K562 (cell line): ENCODE measurements at regions not wholly inside any gene's neighbourhood (a gene's known extent, or its start where the extent isn't known, plus 50 kb on each side); places are given as distances from the start of the nearest gene placed in this dataset.

Experiments
- ATAC-seq: fragments of 200-7000 bp; cut with Tn5 transposase; 3 replicates; pipeline ENCODE4 v1.9.1; 2020; ENCODE audit warnings: moderate library complexity
- BruUV-seq: library from RNA; stranded (reverse); fragments of 400-500 nt; replicated peaks from 2 replicates; lab custom pipeline; 2021; lab: Mats Ljungman, UMichigan
- CTCF ChIA-PET: fragments of 300-600 bp; formaldehyde crosslinking; extraction: SDS; loops from one replicate; lab custom pipeline; 2021; ENCODE audit warnings: low intra/inter-chr PET ratio; lab: Yijun Ruan, JAX
- POLR2A ChIA-PET: fragments of 300-600, 350-650 bp; sonication (Branson Sonifier 250); formaldehyde crosslinking; extraction: SDS; loops from one replicate; lab custom pipeline; 2021; ENCODE audit warnings: antibody characterized with exemption, inconsistent platforms; lab: Yijun Ruan, JAX
- DNase-seq, 4 experiments: peaks; one replicate each; pipeline versions ENCODE4 v3.0.0 to v3.0.0-alpha.2; 2011 to 2018; ENCODE audit warnings: low spot score in 3 of 4, mixed read lengths in 3 of 4; ENCODE audit errors: extremely low read depth in 1 of 4
- FAIRE-seq: peaks from 2 replicates; lab custom pipeline; 2011; peaks lifted over from hg19 to GRCh38; lab: Jason Lieb, UNC
- H2AFZ ChIP-seq: 2 replicates; pipeline ENCODE4 v1.6.0; 2011; ENCODE audit warnings: low read depth, low read length, control low read depth, inconsistent platforms
- H3K27ac ChIP-seq: fragments of 200-600 bp; 3 replicates; pipeline ENCODE4 v1.8.0; 2011; ENCODE audit warnings: low read depth, mild to moderate bottlenecking, control low read depth, inconsistent platforms, low read length, moderate library complexity, mixed read lengths; ENCODE audit errors: extremely low read depth
- H3K27me3 ChIP-seq, 2 experiments: fragments of 300-600 bp in 1 of 2; 2 replicates in 1 of 2; 3 replicates in 1 of 2; pipeline versions ENCODE4 v1.6.0 to v1.8.0; 2011; ENCODE audit warnings: inconsistent platforms in 2 of 2, low read length in 2 of 2, mild to moderate bottlenecking in 1 of 2, mixed read lengths in 1 of 2, moderate library complexity in 1 of 2; ENCODE audit not compliant: control insufficient read depth in 2 of 2, insufficient read depth in 2 of 2
- H3K36me3 ChIP-seq: fragments of 300-600 bp; 3 replicates; pipeline ENCODE4 v1.8.0; 2011; ENCODE audit warnings: mild to moderate bottlenecking, low read length, inconsistent platforms; ENCODE audit not compliant: control insufficient read depth, insufficient read depth
- H3K4me1 ChIP-seq, 2 experiments: fragments of 200-600 bp in 1 of 2; replicated peaks in 1 of 2; 2 replicates in 1 of 2; 3 replicates in 1 of 2; pipeline versions ENCODE4 v1.5.1 to v1.8.0; 2011; ENCODE audit warnings: inconsistent platforms in 2 of 2, low read length in 2 of 2, mild to moderate bottlenecking in 1 of 2, mixed read lengths in 1 of 2, moderate library complexity in 1 of 2; ENCODE audit not compliant: control insufficient read depth in 2 of 2, insufficient read depth in 2 of 2
- H3K4me2 ChIP-seq: 2 replicates; pipeline ENCODE4 v1.6.1; 2011; ENCODE audit warnings: low read length, control low read depth, inconsistent platforms, mixed read lengths; ENCODE audit not compliant: insufficient read depth
- H3K4me3 ChIP-seq: fragments of 200-600 bp; sonication (generic), shearing (Covaris generic); 2 replicates; pipeline ENCODE4 v1.5.1; 2016; ENCODE audit warnings: control low read depth, inconsistent platforms
- H3K79me2 ChIP-seq: fragments of 200-600 bp; 3 replicates; pipeline ENCODE4 v1.8.0; 2011; ENCODE audit warnings: low read length, inconsistent platforms; ENCODE audit not compliant: control insufficient read depth, insufficient read depth
- H3K9ac ChIP-seq, 2 experiments: 2 replicates each; pipeline versions ENCODE4 v1.6.0 to v1.6.1; 2011; ENCODE audit warnings: low read depth in 2 of 2, low read length in 2 of 2, control low read depth in 1 of 2, inconsistent platforms in 1 of 2, mild to moderate bottlenecking in 1 of 2, mixed read lengths in 1 of 2; ENCODE audit not compliant: insufficient read depth in 1 of 2
- H3K9me1 ChIP-seq: one replicate; pipeline ENCODE4 v1.6.0; 2011; ENCODE audit warnings: inconsistent platforms, mild to moderate bottlenecking, low read length, moderate library complexity; ENCODE audit not compliant: control insufficient read depth, insufficient read depth
- H3K9me3 ChIP-seq: replicated peaks from 2 replicates; pipeline ENCODE4 v1.5.1; 2011; ENCODE audit warnings: low read depth, low read length, inconsistent platforms; ENCODE audit not compliant: control insufficient read depth, insufficient read depth
- H4K20me1 ChIP-seq: replicated peaks from 2 replicates; pipeline ENCODE4 v1.6.1; 2011; ENCODE audit warnings: low read length, inconsistent platforms, mixed read lengths; ENCODE audit not compliant: control insufficient read depth, insufficient read depth
- ARID1B ChIP-seq: fragments of 450-650 bp; IDR thresholded peaks from 2 replicates; pipeline ENCODE4 v1.6.1; 2016; ENCODE audit warnings: antibody characterized with exemption, mild to moderate bottlenecking, inconsistent platforms
- FOSL1 ChIP-seq: fragments of 200-800 bp; sonication (Bioruptor generic); conservative IDR thresholded peaks from 2 replicates; pipeline ENCODE4 v1.6.1; 2016; ENCODE audit warnings: missing genetic modification characterization, missing compliant biosample characterization
- GABPB1 ChIP-seq: sonication (generic); formaldehyde crosslinking; IDR thresholded peaks from 2 replicates; pipeline ENCODE4 v1.8.0; 2022; ENCODE audit warnings: mild to moderate bottlenecking, missing genetic modification reagents
- SIN3A ChIP-seq, 2 experiments: fragments of 150-350 bp in 1 of 2; IDR thresholded peaks; 2 replicates each; pipeline ENCODE4 v1.6.1; 2011 to 2016; ENCODE audit warnings: borderline replicate concordance in 2 of 2, low read depth in 2 of 2, low read length in 2 of 2, mild to moderate bottlenecking in 2 of 2, moderate library complexity in 2 of 2; ENCODE audit not compliant: control insufficient read depth in 1 of 2
- WGBS: fragments of 100-300 bp; shearing (Covaris generic); methylation state at CpG from one replicate; pipeline ENCODE4 v1.1.6; 2016; ENCODE audit warnings: low coverage, mixed read lengths; ENCODE audit not compliant: insufficient coverage; ENCODE audit errors: missing lambda C conversion rate; 5-methylcytosine and 5-hydroxymethylcytosine counted together
- in situ Hi-C: fragments of 300-500 bp; cut with MboI; formaldehyde crosslinking; loops from 4 replicates; pipeline ENCODE4 v1.15.0; 2018; ENCODE audit warnings: inconsistent platforms, mixed read lengths
- intact Hi-C: fragments of 100-400 bp; cut with micrococcal nuclease; formaldehyde crosslinking; loops from 2 replicates; pipeline ENCODE4 v1.14.2; 2022
- TF ChIP-seq, protein P1 (sequence below), 2 experiments: IDR thresholded peaks; 2 replicates each; pipeline ENCODE4 v1.6.1; 2012; ENCODE audit warnings: improper control_type of control experiment in 2 of 2, low read depth in 2 of 2, low read length in 2 of 2, borderline replicate concordance in 1 of 2

DNA sequence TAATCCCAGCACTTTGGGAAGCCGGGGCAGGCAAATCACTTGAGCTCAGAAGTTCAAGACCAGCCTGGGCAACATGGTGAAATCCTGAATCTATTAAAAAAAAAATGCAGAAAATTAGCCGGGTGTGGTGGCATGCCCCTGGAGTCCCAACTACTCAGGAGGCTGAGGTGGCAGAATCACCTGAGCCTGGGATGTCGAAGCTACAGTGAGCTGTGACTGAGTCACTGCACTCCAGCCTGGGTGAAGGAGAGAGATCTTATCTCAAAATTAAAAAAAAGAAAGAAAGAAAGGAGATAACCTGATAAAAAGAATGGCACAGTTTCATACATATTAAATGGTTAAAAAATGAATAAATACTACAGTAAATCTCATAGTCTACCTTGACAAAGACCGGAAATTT lies 123.6 kb upstream of the TNFAIP3 start:
- TF ChIP-seq FOSL1 (tag) (peak; percentile 66), ARID1B (0 out of 2 replicates have a peak, but pooled peaks have one; percentile 12), SIN3A (IDR thresholded peaks at IDR 0.05; ENCODE audit: borderline replicate concordance in 2 of 2, control insufficient read depth in 1 of 2, low read depth in 2 of 2, low read length in 2 of 2) (no peak), GABPB1 (CRISPR knock-in tag) (no peak)
- TF ChIP-seq, protein P1, sequence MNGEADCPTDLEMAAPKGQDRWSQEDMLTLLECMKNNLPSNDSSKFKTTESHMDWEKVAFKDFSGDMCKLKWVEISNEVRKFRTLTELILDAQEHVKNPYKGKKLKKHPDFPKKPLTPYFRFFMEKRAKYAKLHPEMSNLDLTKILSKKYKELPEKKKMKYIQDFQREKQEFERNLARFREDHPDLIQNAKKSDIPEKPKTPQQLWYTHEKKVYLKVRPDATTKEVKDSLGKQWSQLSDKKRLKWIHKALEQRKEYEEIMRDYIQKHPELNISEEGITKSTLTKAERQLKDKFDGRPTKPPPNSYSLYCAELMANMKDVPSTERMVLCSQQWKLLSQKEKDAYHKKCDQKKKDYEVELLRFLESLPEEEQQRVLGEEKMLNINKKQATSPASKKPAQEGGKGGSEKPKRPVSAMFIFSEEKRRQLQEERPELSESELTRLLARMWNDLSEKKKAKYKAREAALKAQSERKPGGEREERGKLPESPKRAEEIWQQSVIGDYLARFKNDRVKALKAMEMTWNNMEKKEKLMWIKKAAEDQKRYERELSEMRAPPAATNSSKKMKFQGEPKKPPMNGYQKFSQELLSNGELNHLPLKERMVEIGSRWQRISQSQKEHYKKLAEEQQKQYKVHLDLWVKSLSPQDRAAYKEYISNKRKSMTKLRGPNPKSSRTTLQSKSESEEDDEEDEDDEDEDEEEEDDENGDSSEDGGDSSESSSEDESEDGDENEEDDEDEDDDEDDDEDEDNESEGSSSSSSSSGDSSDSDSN (IDR thresholded peaks at IDR 0.05; ENCODE audit: borderline replicate concordance in 1 of 2, low read depth in 2 of 2, low read length in 2 of 2) = 0 out of 4 replicates have a peak, but pooled peaks of 1 of the 2 experiments have one; percentile 9
- BruUV-seq = no TSS peak
- ChIA-PET POLR2A (interaction anchor here (0.7 to 1.0 kb wide), 3 partner anchors 14 to 818 kb away, joined by 3 read pairs; no protein-coding TSS in a partner anchor), CTCF (interaction anchor here (0.5 kb wide), 1 partner anchor 681 kb away, joined by 4 read pairs; no protein-coding TSS in a partner anchor)
- no peak for FAIRE-seq
- H3K79me2 ChIP-seq = no peaks in the 10 kb centered on the region
- peaks cover 8 to 18% of the 10 kb centered on the region in 2 experiments; a peak in 4 of 5 replicates for H3K27me3 ChIP-seq
- no peaks in the 10 kb centered on the region for H3K36me3 ChIP-seq
- H3K4me3 ChIP-seq = no peak overlapping the region
- no peak overlapping the region for H3K4me2 ChIP-seq
- H3K27ac ChIP-seq = no peak overlapping the region
- no peak overlapping the region for H2AFZ ChIP-seq
- no peak for ATAC-seq
- DNase-seq = no peak
- H4K20me1 ChIP-seq = no peaks in the 10 kb centered on the region
- in situ Hi-C loops = no loop called here
- intact Hi-C loops = no loop called here
- no peaks in the 10 kb centered on the region for H3K9me1 ChIP-seq
- no peaks in the 10 kb centered on the region for H3K9me3 ChIP-seq
- 32% methylated on average over 4 of the region's 4 CpGs for WGBS
- no peaks in the 10 kb centered on the region; a peak in 1 of 5 replicates for H3K4me1 ChIP-seq
- no peak overlapping the region for H3K9ac ChIP-seq
